DOHH2 (cell line): ENCODE measurements at regions not wholly inside any gene's neighbourhood (a gene's known extent, or its start where the extent isn't known, plus 50 kb on each side); places are given as distances from the start of the nearest gene placed in this dataset.
"Not testable (repeated sequence)": the region's sequence is repeated elsewhere in the genome, so short reads cannot be mapped to it uniquely, and the experiment has no call there.

ENCODE experiments used
- H3F3A ChIP-seq: fragments of 200-600 bp; sonication (generic), shearing (Covaris generic); 2 replicates; pipeline ENCODE4 v1.6.0; 2016; ENCODE audit warnings: antibody characterized with exemption, mild to moderate bottlenecking; ENCODE audit not compliant: control insufficient read depth, insufficient read depth
- H3K27ac ChIP-seq: fragments of 200-600 bp; sonication (generic); 2 replicates; pipeline ENCODE4 v1.5.1; 2014; ENCODE audit warnings: low read depth, mild to moderate bottlenecking, low read length, moderate library complexity
- H3K27me3 ChIP-seq: fragments of 200-600 bp; sonication (generic); 2 replicates; pipeline ENCODE4 v1.6.1; 2014; ENCODE audit warnings: mild to moderate bottlenecking, low read length, mixed read lengths; ENCODE audit not compliant: control insufficient read depth
- H3K36me3 ChIP-seq: fragments of 200-600 bp; sonication (generic); 2 replicates; pipeline ENCODE4 v1.6.1; 2014; ENCODE audit warnings: mild to moderate bottlenecking, low read length, moderate library complexity, mixed read lengths; ENCODE audit not compliant: control insufficient read depth
- H3K4me1 ChIP-seq: fragments of 200-600 bp; sonication (generic); 2 replicates; pipeline ENCODE4 v1.6.1; 2014; ENCODE audit warnings: mild to moderate bottlenecking, low read length, mixed read lengths; ENCODE audit not compliant: control insufficient read depth
- H3K4me2 ChIP-seq: fragments of 200-600 bp; sonication (generic); 2 replicates; pipeline ENCODE4 v1.6.0; 2014; ENCODE audit warnings: mild to moderate bottlenecking, low read length, moderate library complexity
- H3K4me3 ChIP-seq: fragments of 200-600 bp; sonication (generic); 2 replicates; pipeline ENCODE4 v1.5.1; 2014; ENCODE audit warnings: mild to moderate bottlenecking, low read length, mixed read lengths
- H3K79me2 ChIP-seq: fragments of 200-600 bp; sonication (generic); 2 replicates; pipeline ENCODE4 v1.6.1; 2014; ENCODE audit warnings: mild to moderate bottlenecking, low read length, mixed read lengths; ENCODE audit not compliant: control insufficient read depth
- H3K9me2 ChIP-seq: fragments of 200-600 bp; sonication (generic); replicated peaks from 2 replicates; pipeline ENCODE4 v1.6.1; 2014; ENCODE audit warnings: mild to moderate bottlenecking, low read length, mixed read lengths; ENCODE audit not compliant: control insufficient read depth
- H3K9me3 ChIP-seq: fragments of 200-600 bp; sonication (generic); 2 replicates; pipeline ENCODE4 v1.6.1; 2014; ENCODE audit warnings: antibody characterized with exemption, low read length, mixed read lengths; ENCODE audit not compliant: control insufficient read depth, insufficient read depth
- H4K20me1 ChIP-seq: fragments of 200-600 bp; sonication (generic); 2 replicates; pipeline ENCODE4 v1.6.0; 2014; ENCODE audit warnings: low read depth, mild to moderate bottlenecking, antibody characterized with exemption, low read length, moderate library complexity; ENCODE audit not compliant: control insufficient read depth, insufficient read depth
- EZH2phosphoT487 ChIP-seq: fragments of 200-600 bp; sonication (generic); IDR thresholded peaks from 2 replicates; pipeline ENCODE4 v1.6.1; 2017; ENCODE audit warnings: borderline replicate concordance, mild to moderate bottlenecking, antibody characterized with exemption, low read length, moderate library complexity, mixed read lengths
- TF ChIP-seq, protein P1 (sequence below): fragments of 200-600 bp; sonication (generic); IDR thresholded peaks from one replicate; pipeline ENCODE4 v1.5.1; 2014; ENCODE audit warnings: antibody characterized with exemption, mild to moderate bottlenecking, low read depth, low read length; ENCODE audit not compliant: poor library complexity, severe bottlenecking

GRCh38 chr13:73520566-73521289, 461.9 kb downstream of the KLF5 start:
- H3K36me3 ChIP-seq = no peaks in the 10 kb centered on the region
- no peaks in the 10 kb centered on the region for H3F3A ChIP-seq
- no peak overlapping the region for H3K27ac ChIP-seq
- no peaks in the 10 kb centered on the region for H3K79me2 ChIP-seq
- H3K4me2 ChIP-seq = no peak overlapping the region
- H3K4me3 ChIP-seq = no peak overlapping the region
- H3K9me2 ChIP-seq = no peaks in the 10 kb centered on the region
- H3K4me1 ChIP-seq = no peaks in the 10 kb centered on the region
- H3K9me3 ChIP-seq = no peaks in the 10 kb centered on the region
- no peaks in the 10 kb centered on the region for H3K27me3 ChIP-seq
- TF ChIP-seq, protein P1, sequence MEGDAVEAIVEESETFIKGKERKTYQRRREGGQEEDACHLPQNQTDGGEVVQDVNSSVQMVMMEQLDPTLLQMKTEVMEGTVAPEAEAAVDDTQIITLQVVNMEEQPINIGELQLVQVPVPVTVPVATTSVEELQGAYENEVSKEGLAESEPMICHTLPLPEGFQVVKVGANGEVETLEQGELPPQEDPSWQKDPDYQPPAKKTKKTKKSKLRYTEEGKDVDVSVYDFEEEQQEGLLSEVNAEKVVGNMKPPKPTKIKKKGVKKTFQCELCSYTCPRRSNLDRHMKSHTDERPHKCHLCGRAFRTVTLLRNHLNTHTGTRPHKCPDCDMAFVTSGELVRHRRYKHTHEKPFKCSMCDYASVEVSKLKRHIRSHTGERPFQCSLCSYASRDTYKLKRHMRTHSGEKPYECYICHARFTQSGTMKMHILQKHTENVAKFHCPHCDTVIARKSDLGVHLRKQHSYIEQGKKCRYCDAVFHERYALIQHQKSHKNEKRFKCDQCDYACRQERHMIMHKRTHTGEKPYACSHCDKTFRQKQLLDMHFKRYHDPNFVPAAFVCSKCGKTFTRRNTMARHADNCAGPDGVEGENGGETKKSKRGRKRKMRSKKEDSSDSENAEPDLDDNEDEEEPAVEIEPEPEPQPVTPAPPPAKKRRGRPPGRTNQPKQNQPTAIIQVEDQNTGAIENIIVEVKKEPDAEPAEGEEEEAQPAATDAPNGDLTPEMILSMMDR = no peak
- H4K20me1 ChIP-seq = no peaks in the 10 kb centered on the region

- H3K36me3 ChIP-seq, H3K27me3 ChIP-seq, H3K27ac ChIP-seq, H3K4me2 ChIP-seq, H4K20me1 ChIP-seq, H3K9me2 ChIP-seq, H3K4me1 ChIP-seq, H3K4me3 ChIP-seq, H3K9me3 ChIP-seq, H3K79me2 ChIP-seq, H3F3A ChIP-seq: not testable (repeated sequence)
Observed at GRCh38 chr13:73520135-73520534, 461.3 kb downstream of the KLF5 start.

DNA sequence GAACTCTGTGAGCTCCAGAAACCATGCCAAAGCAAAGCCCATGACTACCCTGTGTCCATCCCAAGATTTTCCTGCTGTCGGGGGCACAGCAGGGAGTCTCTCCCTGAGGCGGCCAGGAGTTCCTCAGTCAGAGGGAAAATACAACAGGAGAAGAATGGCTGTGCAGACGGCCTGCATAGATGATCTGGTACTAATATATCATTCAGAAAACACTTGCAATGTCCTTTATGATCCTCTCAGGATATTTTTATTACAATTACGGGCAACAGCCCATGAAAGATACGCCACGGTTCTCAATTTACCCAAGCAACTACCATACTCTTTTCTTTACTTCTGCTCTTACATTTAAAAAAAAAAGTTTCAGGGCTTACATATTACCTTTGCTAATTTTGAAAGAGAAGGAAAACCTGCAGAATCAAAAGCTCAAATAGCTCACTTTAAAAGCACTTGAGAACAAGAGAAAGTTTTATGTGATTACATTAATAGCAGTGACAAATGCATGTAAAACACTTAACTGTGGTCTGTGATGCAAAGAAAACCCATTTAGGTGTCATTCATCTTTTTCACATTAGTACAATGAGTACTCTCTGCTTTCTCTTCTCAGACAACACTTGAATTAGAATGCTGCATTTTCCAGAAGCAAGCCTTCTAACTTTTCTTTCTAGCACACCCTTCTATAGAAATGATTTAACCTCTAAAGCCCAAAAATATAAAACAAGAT, 460.8 kb downstream of the KLF5 start:
- no peaks in the 10 kb centered on the region for H3K9me2 ChIP-seq
- no peak overlapping the region for H3K4me3 ChIP-seq
- H3K27ac ChIP-seq = no peak overlapping the region
- no peaks in the 10 kb centered on the region for H3K36me3 ChIP-seq
- H3K4me2 ChIP-seq = no peak overlapping the region
- H3K27me3 ChIP-seq = no peaks in the 10 kb centered on the region
- H3K9me3 ChIP-seq = no peaks in the 10 kb centered on the region
- H3K4me1 ChIP-seq = no peaks in the 10 kb centered on the region
- TF ChIP-seq, protein P1 = no peak
- TF ChIP-seq EZH2phosphoT487 = no peak
- no peaks in the 10 kb centered on the region for H3F3A ChIP-seq
- no peaks in the 10 kb centered on the region for H3K79me2 ChIP-seq
- no peaks in the 10 kb centered on the region for H4K20me1 ChIP-seq

DNA sequence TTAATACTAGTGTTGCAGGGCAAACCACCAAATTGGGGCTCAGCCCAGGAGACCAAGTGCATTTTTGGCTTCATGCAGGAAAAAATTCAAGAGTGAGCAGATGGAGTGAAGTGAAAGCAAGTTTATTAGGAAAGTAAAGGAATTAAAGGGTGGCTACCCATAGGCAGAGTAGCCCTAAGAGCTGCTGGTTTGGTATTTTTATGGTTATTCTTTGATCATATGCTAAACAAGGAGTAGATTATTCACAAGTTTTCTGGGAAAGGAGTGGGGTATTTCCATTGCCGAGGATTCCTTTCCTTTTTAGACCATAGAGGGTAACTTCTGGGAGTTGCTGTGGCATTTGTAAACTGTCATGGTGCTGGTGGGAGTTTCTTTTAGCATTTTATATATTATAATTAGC, 459.0 kb downstream of the KLF5 start:
- no peaks in the 10 kb centered on the region for H3K9me2 ChIP-seq
- no peaks in the 10 kb centered on the region for H3K36me3 ChIP-seq
- H3K4me3 ChIP-seq = no peak overlapping the region
- TF ChIP-seq, protein P1 = no peak
- TF ChIP-seq EZH2phosphoT487 = no peak
- no peaks in the 10 kb centered on the region for H3K27me3 ChIP-seq
- H4K20me1 ChIP-seq = no peaks in the 10 kb centered on the region
- no peaks in the 10 kb centered on the region for H3F3A ChIP-seq
- no peak overlapping the region for H3K27ac ChIP-seq
- no peaks in the 10 kb centered on the region for H3K79me2 ChIP-seq
- no peaks in the 10 kb centered on the region for H3K9me3 ChIP-seq
- H3K4me1 ChIP-seq = no peaks in the 10 kb centered on the region
- no peak overlapping the region for H3K4me2 ChIP-seq
